Stimulated activated naive CD4-positive, alpha-beta T cell treated with Interleukin-2 at 50 U/mL for 16 hours (primary cell): ENCODE measurements at regions not wholly inside any gene's neighbourhood (a gene's known extent, or its start where the extent isn't known, plus 50 kb on each side); places are given as distances from the start of the nearest gene placed in this dataset.

Experiments
- DNase-seq: peaks from one replicate; lab custom pipeline; 2025; lab: John Stamatoyannopoulos, UW

DNA sequence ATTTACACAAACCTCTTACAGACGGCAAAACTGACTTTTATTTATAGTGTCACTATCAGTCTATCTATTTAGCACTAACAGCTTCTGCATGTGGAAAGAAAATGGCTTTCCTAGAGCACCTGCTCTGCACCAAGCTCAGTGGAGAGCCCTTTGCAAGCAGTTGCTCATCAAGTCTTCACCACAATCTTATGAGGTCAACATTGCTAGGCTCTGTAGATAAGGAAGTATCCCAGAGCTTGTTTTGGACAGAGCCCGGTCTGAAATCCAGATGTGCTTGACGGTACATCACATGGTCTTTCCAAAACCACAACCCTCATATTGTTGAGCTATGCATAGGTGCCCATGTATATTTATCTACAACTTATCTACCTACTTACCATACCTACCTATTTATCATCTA lies 572.7 kb upstream of the CDH5 start:
- DNase-seq, result no peak

DNA sequence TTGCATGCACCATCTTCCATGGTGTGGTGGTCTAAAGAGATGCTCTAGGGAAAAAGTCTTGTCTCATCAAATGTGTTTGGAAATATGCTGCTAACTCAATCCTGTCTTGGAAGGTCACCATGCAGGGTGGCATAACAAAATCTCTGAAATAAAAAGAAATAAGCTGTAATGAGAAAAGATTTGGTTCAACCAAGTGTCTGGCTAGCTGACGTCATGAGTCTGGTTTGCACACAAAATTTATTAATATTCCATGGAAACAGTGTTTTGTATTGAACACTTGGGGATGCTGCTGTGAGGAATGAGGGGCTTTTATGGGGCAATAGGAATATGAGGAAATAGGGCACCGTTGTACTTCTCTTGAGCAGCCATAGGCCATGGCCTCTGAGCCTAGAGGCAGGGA lies 575.7 kb upstream of the CDH5 start:
- DNase-seq, result no peak

DNA sequence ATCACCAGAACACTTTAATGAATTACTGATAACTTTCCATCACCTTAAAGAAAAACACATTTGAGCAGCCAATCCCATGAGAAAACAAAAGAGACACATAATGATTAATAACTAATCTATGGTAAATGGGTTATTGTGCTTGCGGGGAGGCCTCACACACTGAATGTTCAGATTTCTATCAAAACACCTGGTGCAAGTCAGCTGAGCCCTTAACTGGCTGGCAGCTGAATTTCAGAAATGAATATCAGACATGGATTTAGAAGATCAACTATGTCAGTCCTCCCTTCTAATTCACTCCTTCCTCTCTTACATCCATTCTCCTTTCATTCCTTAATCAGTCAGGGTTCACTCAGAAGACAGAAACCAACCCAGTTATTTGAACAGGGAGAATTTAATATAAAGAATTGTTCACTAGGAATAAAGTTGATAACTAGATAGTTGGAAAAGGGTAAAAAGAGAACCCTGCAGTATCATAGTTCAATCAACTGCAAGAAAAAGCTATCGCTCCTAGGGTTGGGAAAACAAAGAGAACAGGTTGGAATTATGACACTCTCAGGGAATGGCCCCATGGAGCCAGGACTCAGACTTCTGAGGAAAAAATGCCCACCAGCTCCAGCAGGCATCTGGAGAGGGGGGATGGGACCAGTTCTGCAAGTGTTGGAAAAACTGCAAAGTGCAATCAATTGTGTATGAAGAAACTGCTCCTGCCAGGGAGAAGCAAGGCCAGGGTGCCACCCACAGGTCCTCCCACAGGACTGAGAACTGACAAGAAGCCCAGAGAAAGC lies 577.1 kb upstream of the CDH5 start:
- no peak for DNase-seq

DNA sequence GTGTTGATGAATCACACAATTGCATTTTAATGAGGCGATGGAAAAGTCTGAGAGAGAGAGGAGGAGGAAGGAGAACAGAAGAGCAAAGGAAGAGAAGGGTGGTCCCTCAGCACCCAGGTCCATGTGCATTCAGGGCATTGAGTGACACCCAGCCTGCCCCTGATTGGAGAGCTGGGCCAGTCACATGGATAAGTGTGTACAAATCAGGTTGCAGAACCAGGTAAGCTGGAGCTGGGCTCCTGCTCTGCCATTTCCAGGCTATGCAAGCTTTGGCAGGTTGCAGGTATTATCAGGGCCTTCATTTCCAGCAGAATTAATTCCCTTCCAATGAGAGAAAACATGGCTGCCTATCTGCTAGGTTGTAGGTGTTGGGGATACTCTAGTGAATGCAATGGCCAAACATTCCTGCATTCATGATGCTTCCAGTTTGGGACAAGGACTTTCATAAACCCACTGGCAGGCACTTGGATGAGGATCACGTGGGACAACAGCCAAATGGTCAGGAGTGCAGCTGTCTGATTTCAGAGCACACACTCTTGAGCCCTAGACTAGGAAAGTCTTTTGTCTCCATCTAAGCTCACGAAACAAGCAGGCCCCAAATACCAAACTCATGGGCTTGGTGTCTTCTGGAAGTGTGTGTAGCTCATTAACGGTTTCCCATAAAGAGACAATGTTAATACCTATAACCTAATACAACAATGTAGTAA lies 577.9 kb upstream of the CDH5 start:
- DNase-seq, result no peak

DNA sequence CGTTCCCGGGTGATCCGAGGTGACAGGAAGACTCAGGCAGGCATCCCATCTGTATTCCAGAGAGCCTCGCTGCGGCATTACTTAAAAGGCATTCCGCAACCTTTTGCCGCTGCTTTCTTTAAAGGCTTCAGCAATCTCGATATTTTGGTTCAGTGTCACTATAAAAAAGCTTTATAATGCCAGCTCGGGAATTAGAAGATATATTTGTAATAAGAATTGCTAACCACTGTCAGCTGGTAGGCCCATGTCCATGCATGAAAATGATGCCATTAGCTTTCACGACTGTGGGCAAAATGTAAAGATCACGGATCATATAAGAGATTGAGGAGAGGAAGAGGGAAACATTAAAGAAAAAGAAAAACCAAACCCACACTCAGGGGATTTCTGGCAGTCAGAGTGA lies 578.6 kb upstream of the CDH5 start:
- DNase-seq, result no peak

DNA sequence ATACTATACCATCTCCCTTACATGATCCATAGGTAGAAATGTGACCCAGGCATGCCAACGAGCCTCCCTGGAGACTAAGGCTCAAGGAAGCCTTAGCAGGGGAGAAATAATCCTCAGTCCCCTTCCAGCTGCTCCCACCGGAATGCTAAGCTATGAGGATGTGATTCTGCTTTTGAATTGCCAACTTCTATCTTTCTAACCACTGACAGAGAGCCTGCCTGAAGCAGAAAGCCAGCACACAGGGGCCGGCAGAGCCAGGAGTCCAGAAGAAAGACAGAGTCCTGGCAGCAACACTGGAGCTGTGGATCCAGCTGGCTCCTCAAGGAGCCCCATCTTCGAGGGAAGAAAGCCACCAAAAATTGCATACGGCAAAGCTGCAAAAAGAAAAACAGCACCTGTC lies 579.6 kb upstream of the CDH5 start:
- no peak for DNase-seq

DNA sequence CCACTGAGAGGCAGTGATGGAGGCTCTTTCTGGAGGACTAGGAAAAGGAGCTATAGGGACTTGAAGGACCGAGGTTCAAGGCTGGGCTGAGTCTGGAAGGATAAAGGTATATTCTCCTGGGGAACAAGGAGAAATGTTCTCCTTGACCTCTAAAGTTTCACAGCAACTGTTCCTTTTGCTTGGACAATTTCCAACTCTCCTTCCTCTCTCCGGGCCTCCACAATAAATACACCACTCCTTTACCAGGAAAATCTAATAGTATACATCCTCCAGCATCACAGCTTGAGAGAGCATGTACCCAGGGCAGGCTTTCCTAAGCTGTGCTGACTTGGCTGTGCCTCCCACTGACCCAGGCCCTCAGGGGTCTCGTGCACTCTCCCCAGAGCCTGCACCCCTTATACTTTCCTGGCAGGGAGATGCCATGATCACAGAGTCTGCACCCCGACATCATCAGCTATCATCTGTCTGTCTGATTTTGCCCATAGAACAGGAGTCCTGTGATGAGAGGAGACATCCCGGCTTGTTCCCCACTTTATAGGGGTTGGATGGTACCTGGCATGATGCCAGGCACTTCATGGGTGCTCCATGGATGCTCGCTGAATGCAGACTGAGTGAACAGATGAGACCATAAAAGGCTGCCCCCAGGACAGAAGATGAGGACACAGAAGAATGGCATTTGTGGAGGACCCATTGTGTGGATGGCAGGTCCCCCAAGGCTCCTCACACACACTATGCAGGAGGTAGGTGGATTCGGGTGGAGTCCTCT lies 582.6 kb upstream of the CDH5 start:
- DNase-seq, result no peak

DNA sequence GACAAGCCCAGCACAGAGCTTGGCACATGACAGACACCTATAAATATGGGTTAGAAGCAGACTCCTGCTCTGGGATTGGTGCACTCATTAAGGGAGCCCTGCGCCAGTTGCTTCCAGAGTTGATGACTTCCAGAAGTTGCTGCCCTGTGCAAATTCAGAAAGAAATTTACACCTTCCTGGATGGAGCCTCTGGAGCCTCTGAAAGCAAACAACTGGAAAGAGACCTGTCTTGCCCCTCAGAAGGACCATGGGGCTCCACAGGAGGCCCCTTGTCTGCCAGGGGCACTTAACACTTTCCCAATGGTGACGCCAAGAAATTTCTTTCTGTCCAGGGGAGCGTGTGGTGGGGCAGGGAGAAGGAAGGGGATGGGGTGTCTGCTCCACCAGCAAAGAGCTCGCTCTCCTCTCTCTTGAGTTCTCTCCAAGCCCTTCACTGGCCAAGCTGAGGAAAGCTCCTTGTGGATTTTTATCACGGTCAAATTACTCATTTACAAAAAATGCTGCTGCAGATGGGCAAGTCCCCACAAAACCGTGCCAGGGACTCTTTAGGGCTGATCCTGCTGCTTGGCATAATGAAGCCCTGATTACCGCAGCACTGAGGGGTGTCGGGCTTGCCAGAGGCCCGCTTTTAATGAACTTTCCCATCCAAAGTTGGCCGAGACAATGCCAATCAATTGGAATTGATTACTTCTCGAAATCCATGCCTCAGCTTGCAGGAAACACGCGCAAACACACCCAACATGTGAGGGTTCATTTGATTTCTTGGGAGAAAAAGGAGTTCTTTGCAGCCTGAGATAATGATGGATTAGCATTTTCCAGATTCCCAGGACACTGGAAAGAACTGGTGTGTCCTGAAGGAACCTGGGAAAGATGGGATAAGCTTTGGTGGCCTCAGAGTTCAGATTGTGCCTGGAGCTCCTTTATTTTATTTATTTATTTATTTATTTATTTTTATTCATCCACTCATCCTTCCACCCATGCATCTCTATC lies 583.6 kb upstream of the CDH5 start:
- DNase-seq, result no peak

DNA sequence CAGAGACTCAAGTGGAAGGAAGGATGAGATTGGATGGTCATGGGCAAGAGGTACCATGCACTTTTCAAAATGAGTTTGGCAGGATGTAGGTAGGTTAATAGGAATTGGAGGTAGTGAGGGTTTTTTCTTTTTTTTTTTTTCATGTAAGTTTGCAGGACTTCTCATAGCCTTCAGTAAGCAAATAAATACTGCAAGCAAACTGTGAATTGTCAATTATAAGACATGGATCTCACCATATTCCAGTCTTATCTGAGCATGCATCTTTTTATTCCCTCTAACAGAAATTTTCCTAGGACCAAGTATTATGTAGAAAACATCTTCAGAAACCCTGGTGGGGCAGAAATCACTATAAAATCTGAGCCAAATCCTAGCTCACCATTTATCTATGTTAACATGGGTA lies 584.6 kb upstream of the CDH5 start:
- DNase-seq, result no peak

DNA sequence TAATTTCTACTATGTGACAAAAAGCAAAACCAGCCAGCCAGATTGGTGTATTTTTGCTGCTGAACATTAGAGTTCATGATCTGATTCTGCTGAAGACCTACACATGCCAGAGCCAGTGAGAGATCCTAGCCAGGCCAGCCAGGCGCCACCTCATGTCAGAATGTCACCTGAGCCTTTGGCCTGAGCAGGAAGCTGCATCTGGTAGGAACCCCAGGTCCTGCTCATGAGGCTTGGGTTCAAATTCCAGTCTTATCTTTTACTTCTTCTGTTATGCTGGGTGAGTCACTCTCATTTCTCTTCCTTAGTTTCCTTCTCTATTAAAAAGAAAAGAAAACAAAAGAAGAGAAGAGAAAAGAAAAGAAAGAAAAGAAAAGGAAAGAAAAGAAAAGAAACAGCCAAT lies 585.1 kb upstream of the CDH5 start:
- DNase-seq, result no peak

DNA sequence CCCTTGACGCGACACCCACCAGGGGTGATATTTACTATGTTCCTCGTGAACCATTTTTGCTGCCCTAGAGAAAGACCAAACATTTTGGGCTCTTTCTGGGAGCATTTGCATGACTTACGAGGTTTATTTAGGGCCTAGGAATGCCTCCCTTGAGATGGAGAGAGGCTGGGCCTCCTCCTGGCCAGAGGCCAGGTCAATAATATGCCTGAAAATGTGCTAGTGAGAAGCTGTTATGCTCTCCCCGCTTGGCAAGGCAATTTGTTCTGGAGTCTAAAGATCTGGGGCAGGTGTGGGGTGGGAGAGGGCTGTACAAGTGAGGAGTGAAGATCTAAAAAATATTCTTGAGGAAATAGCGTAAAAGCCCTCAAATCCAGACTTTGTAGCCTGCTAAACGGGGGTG lies 587.3 kb upstream of the CDH5 start:
- no peak for DNase-seq

DNA sequence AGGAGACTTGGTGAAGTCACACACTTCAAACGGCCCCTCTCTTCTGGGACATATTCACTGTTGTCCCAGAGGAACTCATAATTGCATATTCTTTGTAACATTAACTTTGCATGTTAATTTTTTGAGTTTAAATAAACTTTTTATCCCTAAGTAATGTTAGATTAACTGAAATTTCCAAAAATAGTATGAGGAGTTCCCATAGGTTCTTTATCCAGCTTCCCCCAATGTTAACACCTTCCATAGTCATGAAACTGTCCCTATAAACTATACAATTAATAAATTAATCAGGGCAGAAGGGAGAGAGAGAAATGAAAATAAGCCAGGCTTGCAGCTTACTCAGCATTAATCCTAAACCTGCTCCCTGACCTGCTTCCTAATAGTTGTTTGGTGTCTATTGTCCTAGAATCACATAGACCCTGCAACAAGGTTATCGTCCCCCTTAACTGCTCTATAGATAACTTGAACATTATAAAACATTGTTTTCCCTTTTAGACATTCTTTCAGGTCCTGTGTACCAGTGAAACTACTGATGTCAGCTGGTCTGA lies 589.8 kb upstream of the CDH5 start:
- no peak for DNase-seq

DNA sequence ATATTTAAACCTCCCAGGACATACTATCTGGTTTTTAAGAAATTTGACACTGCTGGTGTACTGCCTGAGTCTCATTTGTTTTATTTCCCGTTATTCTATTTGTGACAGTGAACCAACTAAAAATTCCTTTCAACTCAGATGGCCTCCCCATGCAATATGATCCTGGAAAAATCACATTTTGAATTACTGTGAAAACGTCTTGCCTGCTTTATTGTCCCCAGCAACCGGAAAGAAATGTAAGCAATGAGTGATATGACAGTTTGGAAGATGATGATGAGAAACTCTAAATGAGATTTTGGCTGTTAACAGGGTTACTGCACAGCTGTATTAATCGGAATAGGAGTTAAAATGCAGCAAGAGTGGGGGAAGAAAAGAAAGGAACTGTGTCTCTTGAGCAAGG lies 590.7 kb upstream of the CDH5 start:
- no peak for DNase-seq

DNA sequence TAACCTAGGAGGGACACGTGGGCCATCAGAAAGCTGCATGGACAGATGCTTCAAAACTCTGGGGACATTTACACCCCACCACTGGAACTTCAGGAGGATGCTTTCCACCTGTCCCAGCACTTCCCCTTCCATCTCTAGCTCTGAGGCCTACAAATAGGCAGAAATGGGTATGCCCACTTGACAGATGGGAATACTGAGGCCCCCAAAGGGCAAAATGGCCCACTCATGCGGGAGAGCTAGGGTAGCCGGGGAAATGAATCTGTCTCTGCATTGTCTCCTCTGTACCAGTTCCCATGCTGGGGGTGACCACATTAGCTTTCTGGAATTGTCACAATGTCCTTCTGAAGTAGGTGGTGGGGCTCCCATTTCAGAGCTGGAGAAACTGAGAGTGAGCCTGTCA lies 592.1 kb upstream of the CDH5 start:
- DNase-seq, result no peak

DNA sequence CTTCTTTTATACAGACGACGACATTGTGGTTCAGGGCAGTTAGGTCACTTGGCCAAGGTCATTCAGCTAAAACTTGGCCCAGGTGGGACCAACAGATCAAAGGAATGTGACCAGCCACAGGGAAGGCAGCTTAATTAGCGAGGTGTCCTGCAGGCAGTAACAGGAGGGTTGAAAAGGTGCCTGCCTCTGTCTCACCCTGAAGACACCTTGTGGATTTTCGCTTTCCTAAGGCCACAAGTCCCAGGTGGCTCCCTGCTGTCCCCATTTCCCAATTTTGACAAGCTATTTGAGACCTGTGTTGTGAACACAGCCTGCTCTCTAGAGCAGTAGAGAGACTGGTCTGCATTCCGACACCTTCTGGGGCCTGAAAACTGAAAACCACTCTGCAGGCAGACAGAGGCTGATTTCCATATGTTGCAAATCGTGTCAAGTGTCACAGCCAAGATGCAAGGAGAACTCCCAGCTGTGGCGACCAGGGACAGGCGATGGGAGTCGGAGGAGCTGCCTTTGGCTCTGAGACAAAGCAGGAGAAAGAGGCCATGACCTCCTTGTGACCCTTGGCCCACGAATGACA lies 593.1 kb upstream of the CDH5 start:
- no peak for DNase-seq

DNA sequence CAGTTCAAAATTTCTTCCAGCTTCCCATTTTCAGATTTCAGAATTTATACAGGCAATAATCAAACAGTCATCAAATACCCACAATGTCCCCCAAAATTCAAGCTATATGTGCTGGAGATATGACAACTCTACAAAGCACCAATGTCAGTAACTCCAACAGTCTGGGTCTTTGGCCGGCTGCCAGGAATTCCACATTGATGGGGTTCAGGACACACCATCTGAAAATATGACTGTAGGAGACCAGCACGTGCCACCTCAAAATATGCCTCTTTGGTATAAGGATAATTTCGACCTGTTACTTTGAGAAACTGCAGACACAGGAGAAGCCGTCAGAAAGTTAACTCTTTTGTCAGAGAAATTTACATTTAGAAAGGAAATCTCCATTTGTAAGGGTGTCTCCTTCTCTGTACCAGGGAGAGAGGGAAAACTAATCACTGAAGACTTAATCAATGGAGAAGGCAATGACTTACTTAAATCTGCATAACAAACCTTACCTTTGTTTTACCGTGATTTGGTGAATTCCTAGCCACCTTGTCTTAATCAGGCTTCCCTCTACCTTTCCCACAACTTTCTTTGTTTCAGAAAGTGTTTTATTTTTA lies 594.3 kb upstream of the CDH5 start:
- no peak for DNase-seq

DNA sequence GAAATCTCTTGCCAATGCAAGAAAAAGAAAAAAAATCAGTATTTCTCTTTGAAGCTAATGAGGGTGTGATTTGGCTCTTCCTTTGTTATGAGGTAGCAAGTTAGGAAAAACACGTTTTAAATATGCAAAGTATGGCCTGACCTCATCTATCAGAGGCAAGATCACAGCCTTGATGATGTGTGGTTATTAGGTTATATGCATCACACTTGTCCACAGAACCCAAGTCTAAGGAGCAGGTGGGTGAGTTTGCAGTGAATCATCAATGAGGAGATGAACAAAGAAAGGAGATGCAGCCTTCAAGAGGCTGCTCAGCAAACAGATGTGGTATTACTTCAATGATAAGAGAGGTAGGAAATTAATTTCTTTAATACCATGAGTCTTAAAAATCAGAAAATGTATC lies 594.8 kb upstream of the CDH5 start:
- DNase-seq, result no peak

DNA sequence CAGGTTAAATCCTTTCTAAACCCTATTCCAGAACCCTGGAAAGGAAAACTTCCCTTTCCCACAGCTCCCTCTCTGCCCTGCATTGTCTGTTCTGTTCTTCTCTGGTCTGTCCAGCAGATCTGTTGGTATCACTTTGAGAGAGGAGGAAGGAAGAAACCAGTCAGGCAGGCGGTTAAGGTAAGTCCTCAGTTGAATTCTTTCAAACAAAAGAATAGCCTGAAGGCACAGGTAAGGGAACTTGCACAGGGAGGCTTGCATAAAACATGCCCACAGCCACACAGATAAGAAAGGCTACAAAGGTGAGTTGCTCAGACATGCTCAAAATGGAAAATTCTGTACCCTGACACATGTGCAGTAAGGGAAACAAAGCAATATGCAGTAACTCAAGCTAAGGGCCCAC lies 595.7 kb upstream of the CDH5 start:
- no peak for DNase-seq

DNA sequence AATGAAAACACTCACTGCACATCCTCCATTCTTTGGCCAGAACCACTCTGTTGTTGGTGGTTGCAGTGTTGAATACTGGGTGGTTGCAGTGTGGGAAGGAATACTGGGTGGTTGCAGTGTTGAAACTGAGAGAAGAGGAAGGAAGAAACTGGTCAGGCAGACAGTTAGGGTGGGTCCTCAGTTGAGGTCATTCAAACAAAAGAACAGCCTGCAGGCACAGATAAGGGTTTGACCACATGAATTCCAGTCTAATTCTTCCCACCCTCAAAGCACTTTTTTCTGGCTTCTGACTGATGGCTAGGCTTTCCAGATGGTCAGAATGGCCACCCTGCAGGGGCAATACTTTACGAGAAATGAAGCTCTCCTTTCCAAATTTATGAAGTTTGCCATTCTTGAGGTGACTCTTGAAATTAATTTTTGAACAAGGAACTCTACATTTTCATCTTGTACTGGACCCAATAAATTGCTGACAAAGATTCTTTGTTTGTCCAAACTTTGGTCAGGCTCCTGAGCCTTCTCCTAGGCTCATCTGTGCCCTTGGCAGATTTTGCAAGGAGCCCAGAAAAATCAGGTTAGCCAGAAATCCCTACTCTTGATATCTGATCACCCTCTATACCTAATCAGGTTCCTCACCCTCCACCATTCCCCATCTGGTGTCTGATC lies 596.6 kb upstream of the CDH5 start:
- no peak for DNase-seq

DNA sequence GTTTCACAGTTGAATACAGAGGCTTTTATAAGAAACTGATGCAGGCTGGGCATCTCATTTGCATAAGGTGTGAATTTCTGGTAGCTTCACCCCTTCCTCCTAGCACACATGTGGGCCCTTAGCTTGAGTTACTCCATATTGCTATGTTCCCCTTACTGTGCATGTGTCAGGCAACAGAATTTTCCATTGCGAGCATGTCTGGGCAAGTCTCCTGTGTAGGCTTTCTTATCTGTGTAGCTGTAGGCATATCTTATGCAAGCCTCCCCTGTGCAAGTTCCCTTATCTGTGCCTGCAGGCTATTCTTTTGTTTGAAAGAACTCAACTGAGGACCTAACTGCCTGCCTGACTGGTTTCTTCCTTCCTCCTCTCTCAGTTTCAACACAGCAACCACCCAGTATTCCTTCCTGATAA lies 597.4 kb upstream of the CDH5 start:
- DNase-seq, result no peak
